Endodermal cell (in vitro differentiated cells): ENCODE measurements at regions not wholly inside any gene's neighbourhood (a gene's known extent, or its start where the extent isn't known, plus 50 kb on each side); places are given as distances from the start of the nearest gene placed in this dataset.
A peak's percentile ranks its signal among the peaks of the same experiment; 100 is the strongest.

ENCODE experiments used
- DNase-seq: peaks from one replicate; pipeline ENCODE4 v3.0.0-alpha.2; 2017
- H3K27ac ChIP-seq: 2 replicates; pipeline ENCODE4 v1.5.1; 2013; ENCODE audit warnings: mild to moderate bottlenecking, low read depth, low read length, moderate library complexity
- H3K27me3 ChIP-seq: 2 replicates; pipeline ENCODE4 v1.6.1; 2013; ENCODE audit warnings: mild to moderate bottlenecking, low read length, moderate library complexity; ENCODE audit not compliant: insufficient read depth, control insufficient read depth, poor library complexity, severe bottlenecking
- H3K36me3 ChIP-seq: 2 replicates; pipeline ENCODE4 v1.7.0; 2013; ENCODE audit warnings: mild to moderate bottlenecking, low read length, moderate library complexity; ENCODE audit not compliant: control insufficient read depth, insufficient read depth
- H3K4me1 ChIP-seq: one replicate; pipeline ENCODE4 v1.7.0; 2013; ENCODE audit warnings: low read length; ENCODE audit not compliant: control insufficient read depth, insufficient read depth
- H3K4me3 ChIP-seq: 2 replicates; pipeline ENCODE4 v1.5.1; 2013; ENCODE audit warnings: mild to moderate bottlenecking, low read length, moderate library complexity
- H3K9ac ChIP-seq: 2 replicates; pipeline ENCODE4 v1.6.1; 2013; ENCODE audit warnings: mild to moderate bottlenecking, low read length, moderate library complexity; ENCODE audit not compliant: poor library complexity, severe bottlenecking; ENCODE audit errors: extremely low read depth
- H3K9me3 ChIP-seq: 2 replicates; pipeline ENCODE4 v1.6.1; 2013; ENCODE audit warnings: mild to moderate bottlenecking, low read length, moderate library complexity; ENCODE audit not compliant: control insufficient read depth
- H3K27ac Mint-ChIP-seq: 2 replicates; pipeline ENCODE4 v1.8.0; 2020; ENCODE audit warnings: mixed read lengths
- H3K27me3 Mint-ChIP-seq: 2 replicates; pipeline ENCODE4 v1.8.0; 2021; ENCODE audit warnings: mild to moderate bottlenecking, mixed read lengths; ENCODE audit not compliant: insufficient read depth
- H3K36me3 Mint-ChIP-seq: 2 replicates; pipeline ENCODE4 v1.8.0; 2020; ENCODE audit warnings: low read depth, mixed read lengths
- H3K4me1 Mint-ChIP-seq: 2 replicates; pipeline ENCODE4 v1.8.0; 2020; ENCODE audit warnings: mixed read lengths
- H3K4me3 Mint-ChIP-seq: 2 replicates; pipeline ENCODE4 v1.8.0; 2020; ENCODE audit warnings: mild to moderate bottlenecking, moderate library complexity, mixed read lengths
- H3K9me3 Mint-ChIP-seq: 2 replicates; pipeline ENCODE4 v1.8.0; 2020; ENCODE audit warnings: mild to moderate bottlenecking, mixed read lengths
- WGBS, 2 experiments: methylation state at CpG; one replicate each; pipeline versions ENCODE4 v1.1.5 to v1.1.7; 2013; ENCODE audit warnings: missing lambda C conversion rate in 2 of 2, mixed read lengths in 1 of 2; ENCODE audit not compliant: insufficient coverage in 1 of 2, insufficient read length in 1 of 2; 5-methylcytosine and 5-hydroxymethylcytosine counted together
- TF ChIP-seq, protein P1 (sequence below): fragments of 200-600 bp; sonication (generic); conservative IDR thresholded peaks from 2 replicates; pipeline ENCODE4 v1.5.0; 2021; ENCODE audit warnings: antibody characterized with exemption, mild to moderate bottlenecking

DNA sequence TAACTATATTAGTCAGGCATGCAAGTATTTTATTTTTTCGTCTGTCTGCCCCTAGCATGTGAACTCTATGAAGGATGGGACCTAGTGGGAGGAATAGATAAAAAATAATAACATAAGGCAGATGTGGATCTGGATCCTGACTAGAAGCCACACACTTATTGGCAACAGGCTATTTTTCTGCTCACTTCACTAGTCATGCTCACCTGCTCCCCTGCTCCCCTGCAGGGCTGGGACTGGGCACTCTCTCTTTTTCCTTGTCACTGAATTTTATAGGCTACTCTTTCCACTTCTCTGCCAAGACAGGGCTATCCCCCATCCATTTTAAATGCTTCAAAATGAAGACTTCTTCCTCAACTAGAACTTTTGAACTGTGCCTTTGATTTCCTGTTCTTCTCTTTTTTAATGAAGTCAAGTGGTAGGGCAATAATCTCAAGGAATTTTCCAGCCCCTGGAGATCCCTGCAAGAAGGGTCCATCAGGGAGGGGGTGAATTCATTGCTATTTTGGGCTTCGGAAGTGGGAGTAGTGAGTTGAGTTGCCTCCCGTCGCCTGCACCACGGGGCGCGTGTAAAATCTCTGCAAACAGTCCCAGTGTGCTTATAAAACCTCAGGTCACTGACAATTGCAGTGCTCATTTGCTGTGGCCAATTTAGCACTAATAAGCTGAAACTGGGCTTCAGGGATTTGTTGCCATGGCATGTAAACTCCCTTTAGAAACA, 156.7 kb upstream of the NPVF start:
- H3K4me3 Mint-ChIP-seq = no peak overlapping the region
- Histone ChIP-seq H3K9me3 (no peaks in the 10 kb centered on the region), H3K36me3 (no peaks in the 10 kb centered on the region), H3K9ac (no peak overlapping the region), H3K4me3 (no peak overlapping the region), H3K27me3 (no peaks in the 10 kb centered on the region), H3K4me1 (no peaks in the 10 kb centered on the region), H3K27ac (no peak overlapping the region)
- H3K27ac Mint-ChIP-seq = no peak overlapping the region
- H3K4me1 Mint-ChIP-seq = peaks cover 2% of the 10 kb centered on the region
- TF ChIP-seq, protein P1, sequence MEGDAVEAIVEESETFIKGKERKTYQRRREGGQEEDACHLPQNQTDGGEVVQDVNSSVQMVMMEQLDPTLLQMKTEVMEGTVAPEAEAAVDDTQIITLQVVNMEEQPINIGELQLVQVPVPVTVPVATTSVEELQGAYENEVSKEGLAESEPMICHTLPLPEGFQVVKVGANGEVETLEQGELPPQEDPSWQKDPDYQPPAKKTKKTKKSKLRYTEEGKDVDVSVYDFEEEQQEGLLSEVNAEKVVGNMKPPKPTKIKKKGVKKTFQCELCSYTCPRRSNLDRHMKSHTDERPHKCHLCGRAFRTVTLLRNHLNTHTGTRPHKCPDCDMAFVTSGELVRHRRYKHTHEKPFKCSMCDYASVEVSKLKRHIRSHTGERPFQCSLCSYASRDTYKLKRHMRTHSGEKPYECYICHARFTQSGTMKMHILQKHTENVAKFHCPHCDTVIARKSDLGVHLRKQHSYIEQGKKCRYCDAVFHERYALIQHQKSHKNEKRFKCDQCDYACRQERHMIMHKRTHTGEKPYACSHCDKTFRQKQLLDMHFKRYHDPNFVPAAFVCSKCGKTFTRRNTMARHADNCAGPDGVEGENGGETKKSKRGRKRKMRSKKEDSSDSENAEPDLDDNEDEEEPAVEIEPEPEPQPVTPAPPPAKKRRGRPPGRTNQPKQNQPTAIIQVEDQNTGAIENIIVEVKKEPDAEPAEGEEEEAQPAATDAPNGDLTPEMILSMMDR = no peak
- WGBS, 2 experiments = 93 to 94% methylated on average over 7 of the region's 7 CpGs
- no peaks in the 10 kb centered on the region for H3K36me3 Mint-ChIP-seq
- DNase-seq = no peak
- peaks cover 2% of the 10 kb centered on the region for H3K27me3 Mint-ChIP-seq
- H3K9me3 Mint-ChIP-seq = no peaks in the 10 kb centered on the region

DNA sequence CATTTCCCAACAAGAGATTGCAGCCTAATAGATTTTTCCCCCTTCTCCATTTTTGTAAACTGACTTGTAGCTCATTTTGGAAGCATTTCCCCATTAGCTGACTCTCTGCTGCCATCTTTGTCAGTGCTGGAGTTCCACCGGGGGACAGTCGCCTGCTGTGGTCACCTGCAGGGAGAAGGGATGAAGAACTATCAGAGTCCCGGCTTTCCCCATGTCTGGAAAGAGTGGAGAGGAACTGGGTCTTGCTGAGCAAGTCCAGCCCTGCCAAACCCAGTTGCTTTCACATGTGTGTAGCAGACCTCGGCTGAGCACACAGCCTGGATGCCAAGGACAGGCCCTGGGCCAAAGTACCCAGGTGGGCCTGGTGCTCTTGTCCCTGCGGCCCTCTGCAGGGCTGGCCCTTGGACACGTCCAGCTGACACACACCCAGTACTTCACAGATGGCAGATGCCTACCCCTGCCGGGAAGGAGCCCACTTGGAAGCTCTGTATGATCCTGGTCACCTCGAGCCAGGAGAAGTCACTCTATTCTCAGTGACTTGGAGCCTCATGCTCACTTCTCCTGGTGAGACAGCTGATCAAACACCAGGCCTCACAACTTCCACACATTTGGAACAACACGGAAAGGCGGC, 157.3 kb upstream of the NPVF start:
- TF ChIP-seq, protein P1 = peak; percentile 38
- H3K36me3 ChIP-seq = no peaks in the 10 kb centered on the region
- Mint-ChIP-seq H3K4me3 (no peak overlapping the region), H3K36me3 (no peaks in the 10 kb centered on the region), H3K27ac (no peak overlapping the region), H3K9me3 (no peaks in the 10 kb centered on the region), H3K27me3 (peaks cover 5% of the 10 kb centered on the region), H3K4me1 (peaks cover 2% of the 10 kb centered on the region)
- no peak overlapping the region for H3K27ac ChIP-seq
- H3K4me1 ChIP-seq = no peaks in the 10 kb centered on the region
- H3K27me3 ChIP-seq = no peaks in the 10 kb centered on the region
- no peak overlapping the region for H3K9ac ChIP-seq
- H3K9me3 ChIP-seq = no peaks in the 10 kb centered on the region
- WGBS, 2 experiments = 82 to 89% methylated on average over 5 to 10 of the region's 10 CpGs
- DNase-seq = no peak
- no peak overlapping the region for H3K4me3 ChIP-seq

DNA sequence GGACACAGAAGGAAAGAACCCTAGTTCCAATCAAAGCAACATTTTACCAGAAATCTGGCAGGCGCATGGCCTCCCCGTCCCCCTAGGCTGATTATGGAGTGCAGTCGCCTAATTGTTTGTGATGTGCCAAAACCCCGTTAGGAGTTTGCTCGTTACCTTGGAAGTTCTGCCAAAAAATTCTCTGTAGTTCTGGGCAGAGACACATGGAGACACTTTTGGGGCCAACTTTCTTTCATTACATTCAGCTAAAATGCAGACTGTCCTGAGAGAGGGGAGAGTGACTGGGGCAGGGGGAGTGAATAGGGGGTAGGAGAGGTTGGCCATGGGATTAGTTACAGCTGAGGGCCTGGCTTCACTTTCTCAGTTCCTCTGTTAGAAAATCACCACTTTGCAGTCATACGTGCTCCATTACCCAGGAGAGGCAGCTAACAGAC, 158.0 kb upstream of the NPVF start:
- Mint-ChIP-seq H3K36me3 (no peaks in the 10 kb centered on the region), H3K4me3 (no peak overlapping the region), H3K27ac (no peak overlapping the region), H3K9me3 (no peaks in the 10 kb centered on the region), H3K27me3 (peaks cover 5% of the 10 kb centered on the region), H3K4me1 (peaks cover 2% of the 10 kb centered on the region)
- Histone ChIP-seq H3K4me1 (no peaks in the 10 kb centered on the region), H3K27ac (no peak overlapping the region), H3K9me3 (no peaks in the 10 kb centered on the region), H3K36me3 (no peaks in the 10 kb centered on the region), H3K4me3 (no peak overlapping the region), H3K9ac (no peak overlapping the region), H3K27me3 (no peaks in the 10 kb centered on the region)
- WGBS, 2 experiments = 86 to 89% methylated on average over 5 to 6 of the region's 6 CpGs
- TF ChIP-seq, protein P1 = no peak
- no peak for DNase-seq
